IPS DF 6.9 (cell line): ENCODE measurements at regions not wholly inside any gene's neighbourhood (a gene's known extent, or its start where the extent isn't known, plus 50 kb on each side); places are given as distances from the start of the nearest gene placed in this dataset.

Experiments used
- DNase-seq: peaks from one replicate; pipeline ENCODE4 v3.0.0-alpha.2; 2013; ENCODE audit warnings: low read depth, low spot score
- H3K27ac ChIP-seq: one replicate; pipeline ENCODE4 v1.5.1; 2013; ENCODE audit warnings: low read length, control low read depth
- H3K27me3 ChIP-seq: 2 replicates; pipeline ENCODE4 v1.6.1; 2013; ENCODE audit warnings: mild to moderate bottlenecking, low read length; ENCODE audit not compliant: control insufficient read depth, insufficient read depth
- H3K36me3 ChIP-seq: 2 replicates; pipeline ENCODE4 v1.6.1; 2013; ENCODE audit warnings: low read length; ENCODE audit not compliant: control insufficient read depth, insufficient read depth
- H3K4me1 ChIP-seq: 2 replicates; pipeline ENCODE4 v1.6.1; 2013; ENCODE audit warnings: low read length; ENCODE audit not compliant: control insufficient read depth, insufficient read depth
- H3K4me3 ChIP-seq: 2 replicates; pipeline ENCODE4 v1.5.1; 2013; ENCODE audit warnings: mild to moderate bottlenecking, low read length
- H3K9me3 ChIP-seq: 2 replicates; pipeline ENCODE4 v1.6.1; 2013; ENCODE audit warnings: low read length, inconsistent platforms; ENCODE audit not compliant: control insufficient read depth, insufficient read depth
- WGBS: extraction: QIAGEN DNeasy Blood & Tissue Kit; methylation state at CpG from one replicate; pipeline ENCODE4 v1.1.7; 2013; ENCODE audit warnings: mixed read lengths, missing lambda C conversion rate; ENCODE audit not compliant: insufficient read length, insufficient coverage; 5-methylcytosine and 5-hydroxymethylcytosine counted together

GRCh38 chr2:17188721-17189120 lies 329.5 kb downstream of the RAD51AP2 start:
- H3K27ac ChIP-seq, result no peak overlapping the region
- no peaks in the 10 kb centered on the region for H3K36me3 ChIP-seq
- no peaks in the 10 kb centered on the region for H3K27me3 ChIP-seq
- no peaks in the 10 kb centered on the region for H3K4me1 ChIP-seq
- no CpG with 5 or more reads among the region's 1 CpG for WGBS
- H3K9me3 ChIP-seq, result no peaks in the 10 kb centered on the region
- H3K4me3 ChIP-seq, result no peak overlapping the region
- no peak for DNase-seq

GRCh38 chr2:17184512-17184911 lies 333.7 kb downstream of the RAD51AP2 start:
- H3K4me1 ChIP-seq, result no peaks in the 10 kb centered on the region
- DNase-seq, result no peak
- H3K9me3 ChIP-seq, result no peaks in the 10 kb centered on the region
- H3K36me3 ChIP-seq, result no peaks in the 10 kb centered on the region
- no peak overlapping the region for H3K27ac ChIP-seq
- no peak overlapping the region for H3K4me3 ChIP-seq
- WGBS, result no CpG with 5 or more reads among the region's 2 CpGs
- no peaks in the 10 kb centered on the region for H3K27me3 ChIP-seq

DNA sequence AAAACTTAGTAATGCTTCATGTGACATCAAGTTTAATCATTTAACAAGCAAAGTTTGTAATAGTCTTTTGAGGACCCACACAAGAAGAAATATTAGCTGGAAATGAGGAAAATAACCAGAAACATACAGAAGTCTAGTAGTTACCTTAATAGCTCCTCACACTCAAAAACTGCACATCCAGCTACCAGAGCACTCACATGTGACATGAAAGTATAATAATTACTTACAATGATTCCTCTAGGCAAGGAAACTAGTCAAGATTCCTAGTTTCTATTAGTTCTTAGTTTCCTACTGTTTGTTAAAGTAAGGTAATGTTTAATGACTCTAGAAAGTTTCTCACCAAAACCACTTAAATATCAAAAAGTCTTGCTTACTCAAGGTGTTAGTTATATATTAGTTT lies 335.8 kb downstream of the RAD51AP2 start:
- Histone ChIP-seq H3K27me3 (no peaks in the 10 kb centered on the region), H3K36me3 (no peaks in the 10 kb centered on the region), H3K4me1 (no peaks in the 10 kb centered on the region), H3K4me3 (no peak overlapping the region), H3K27ac (no peak overlapping the region), H3K9me3 (no peaks in the 10 kb centered on the region)
- no peak for DNase-seq

GRCh38 chr2:17181051-17181752 lies 337.0 kb downstream of the RAD51AP2 start:
- no peak overlapping the region for H3K27ac ChIP-seq
- WGBS, result no CpG with 5 or more reads among the region's 4 CpGs
- H3K4me3 ChIP-seq, result no peak overlapping the region
- no peaks in the 10 kb centered on the region for H3K9me3 ChIP-seq
- no peaks in the 10 kb centered on the region for H3K4me1 ChIP-seq
- no peaks in the 10 kb centered on the region for H3K36me3 ChIP-seq
- no peaks in the 10 kb centered on the region for H3K27me3 ChIP-seq
- DNase-seq, result no peak

- no peaks in the 10 kb centered on the region for H3K9me3 ChIP-seq
- no peak for DNase-seq
- no peaks in the 10 kb centered on the region for H3K27me3 ChIP-seq
- H3K36me3 ChIP-seq, result no peaks in the 10 kb centered on the region
- H3K27ac ChIP-seq, result no peak overlapping the region
- H3K4me1 ChIP-seq, result no peaks in the 10 kb centered on the region
- no peak overlapping the region for H3K4me3 ChIP-seq
- WGBS, result no CpG with 5 or more reads among the region's 1 CpG
These were observed 339.0 kb downstream of the RAD51AP2 start for GRCh38 chr2:17179145-17179808.

DNA sequence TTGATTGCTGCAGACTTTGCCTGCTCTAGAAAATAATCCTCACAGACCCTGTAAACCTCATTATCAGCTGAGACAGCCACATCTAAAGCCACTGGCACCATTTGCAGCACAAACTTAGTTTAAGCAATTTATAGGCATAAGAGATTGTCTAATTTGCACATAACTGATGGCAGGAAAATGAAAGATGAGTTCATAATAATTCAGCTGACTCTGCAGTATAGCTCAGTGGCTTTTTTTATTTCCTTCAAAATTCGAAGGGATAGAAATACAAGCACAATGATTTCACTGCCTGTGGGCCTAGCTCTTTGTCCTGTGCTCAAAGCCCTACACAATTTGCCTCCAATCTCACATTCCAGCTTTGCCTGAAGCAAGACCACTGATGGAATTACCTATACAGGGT lies 341.2 kb downstream of the RAD51AP2 start:
- DNase-seq, result no peak
- no CpG with 5 or more reads among the region's 1 CpG for WGBS
- no peaks in the 10 kb centered on the region for H3K9me3 ChIP-seq
- no peaks in the 10 kb centered on the region for H3K27me3 ChIP-seq
- no peaks in the 10 kb centered on the region for H3K4me1 ChIP-seq
- no peak overlapping the region for H3K27ac ChIP-seq
- H3K36me3 ChIP-seq, result no peaks in the 10 kb centered on the region
- no peak overlapping the region for H3K4me3 ChIP-seq

DNA sequence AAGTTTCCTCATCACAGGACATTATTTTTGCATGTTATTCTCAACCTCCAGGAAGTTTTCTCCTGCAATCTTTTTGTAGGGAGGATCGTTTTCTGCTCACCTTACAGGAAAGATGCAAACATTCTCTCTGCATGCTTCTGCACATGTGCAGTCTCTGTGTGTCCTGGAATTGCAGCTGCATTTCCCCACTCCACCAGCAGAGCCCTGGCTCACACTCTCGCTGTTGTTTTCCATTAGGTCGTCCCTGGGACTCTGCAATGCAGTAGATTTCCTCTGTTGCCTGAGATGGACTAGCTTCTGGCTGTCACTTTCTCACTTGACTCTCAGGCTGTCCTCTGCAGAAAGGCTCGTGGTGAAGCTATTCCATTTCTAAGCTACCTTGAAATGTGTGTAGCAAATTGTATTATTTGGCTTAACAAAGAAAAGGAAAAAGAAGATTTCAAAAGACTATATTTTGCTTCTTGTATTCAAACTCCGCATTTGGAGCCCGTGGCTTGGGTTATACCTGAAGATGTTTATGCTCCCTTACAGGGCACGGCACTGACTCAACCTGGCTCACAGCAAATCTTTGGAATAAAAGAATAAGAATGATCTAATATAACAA lies 346.7 kb downstream of the RAD51AP2 start:
- H3K27me3 ChIP-seq, result no peaks in the 10 kb centered on the region
- H3K4me3 ChIP-seq, result no peak overlapping the region
- WGBS, result no CpG with 5 or more reads among the region's 7 CpGs
- peak; percentile 20 for DNase-seq
- H3K36me3 ChIP-seq, result no peaks in the 10 kb centered on the region
- H3K9me3 ChIP-seq, result no peaks in the 10 kb centered on the region
- no peaks in the 10 kb centered on the region for H3K4me1 ChIP-seq
- no peak overlapping the region for H3K27ac ChIP-seq

DNA sequence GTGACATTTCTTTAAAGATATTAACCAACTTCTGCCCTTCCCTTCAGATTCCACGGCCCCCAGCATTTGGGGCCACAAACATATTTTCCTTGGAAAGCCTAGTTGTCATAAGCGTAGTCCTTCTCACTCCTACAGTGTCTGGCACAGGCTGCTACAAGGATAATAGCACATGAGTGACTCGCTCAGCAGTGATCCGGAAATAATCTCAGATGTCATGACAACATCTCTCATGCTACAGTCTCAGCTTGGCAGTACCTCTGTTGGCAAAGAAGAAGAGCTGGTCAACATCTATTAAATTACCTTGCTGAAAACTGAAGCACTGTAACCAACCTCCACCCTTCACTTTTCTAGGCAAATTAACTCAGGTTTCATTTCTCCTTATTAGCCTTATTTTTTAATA lies 351.7 kb downstream of the RAD51AP2 start:
- H3K4me3 ChIP-seq, result no peak overlapping the region
- DNase-seq, result no peak

GRCh38 chr2:17164550-17164949 lies 353.7 kb downstream of the RAD51AP2 start:
- Histone ChIP-seq H3K4me1 (no peaks in the 10 kb centered on the region), H3K27ac (no peak overlapping the region), H3K27me3 (no peaks in the 10 kb centered on the region), H3K9me3 (no peaks in the 10 kb centered on the region), H3K36me3 (no peaks in the 10 kb centered on the region), H3K4me3 (no peak overlapping the region)
- no CpG with 5 or more reads among the region's 1 CpG for WGBS
- DNase-seq, result no peak

More for the DNA sequence above, 351.7 kb downstream of the RAD51AP2 start:
- H3K9me3 ChIP-seq, result no peaks in the 10 kb centered on the region
- H3K4me1 ChIP-seq, result no peaks in the 10 kb centered on the region
- WGBS, result no CpG with 5 or more reads among the region's 4 CpGs
- H3K36me3 ChIP-seq, result no peaks in the 10 kb centered on the region
- no peak overlapping the region for H3K27ac ChIP-seq
- H3K27me3 ChIP-seq, result no peaks in the 10 kb centered on the region

- WGBS, result no CpG with 5 or more reads among the region's 2 CpGs
- H3K36me3 ChIP-seq, result no peaks in the 10 kb centered on the region
- H3K27me3 ChIP-seq, result no peaks in the 10 kb centered on the region
- H3K4me3 ChIP-seq, result no peak overlapping the region
- no peaks in the 10 kb centered on the region for H3K9me3 ChIP-seq
- no peak for DNase-seq
- H3K27ac ChIP-seq, result no peak overlapping the region
- H3K4me1 ChIP-seq, result no peaks in the 10 kb centered on the region
These were observed 354.6 kb downstream of the RAD51AP2 start for GRCh38 chr2:17163638-17164037.
